HEK293T (cell line): ENCODE measurements at regions not wholly inside any gene's neighbourhood (a gene's known extent, or its start where the extent isn't known, plus 50 kb on each side); places are given as distances from the start of the nearest gene placed in this dataset.

ENCODE experiments used
- ARNT ChIP-seq: fragments of 450-650 bp; IDR thresholded peaks from 2 replicates; pipeline ENCODE4 v1.6.1; 2017; ENCODE audit warnings: mild to moderate bottlenecking
- CTBP1 ChIP-seq: fragments of 450-650 bp; IDR thresholded peaks from 2 replicates; pipeline ENCODE4 v1.6.1; 2016; ENCODE audit warnings: borderline replicate concordance
- ELF4 ChIP-seq: fragments of 450-650 bp; IDR thresholded peaks from 2 replicates; pipeline ENCODE4 v1.6.1; 2017; ENCODE audit warnings: antibody characterized with exemption
- FOXK2 ChIP-seq: fragments of 450-650 bp; IDR thresholded peaks from 2 replicates; pipeline ENCODE4 v1.6.1; 2016; ENCODE audit warnings: mild to moderate bottlenecking
- FOXM1 ChIP-seq: fragments of 450-650 bp; IDR thresholded peaks from 2 replicates; pipeline ENCODE4 v1.6.1; 2017; ENCODE audit warnings: mild to moderate bottlenecking, borderline replicate concordance
- L3MBTL2 ChIP-seq: fragments of 450-650 bp; conservative IDR thresholded peaks from 2 replicates; pipeline ENCODE4 v1.6.1; 2016; ENCODE audit warnings: mild to moderate bottlenecking
- LEF1 ChIP-seq: fragments of 450-650 bp; IDR thresholded peaks from 2 replicates; pipeline ENCODE4 v1.6.1; 2017; ENCODE audit warnings: mild to moderate bottlenecking, borderline replicate concordance
- SP1 ChIP-seq: fragments of 450-650 bp; IDR thresholded peaks from 2 replicates; pipeline ENCODE4 v1.6.1; 2017
- SUZ12 ChIP-seq: fragments of 450-650 bp; IDR thresholded peaks from 2 replicates; pipeline ENCODE4 v1.6.1; 2016; ENCODE audit warnings: mild to moderate bottlenecking
- TARDBP ChIP-seq: fragments of 450-650 bp; IDR thresholded peaks from 2 replicates; pipeline ENCODE4 v1.6.1; 2016
- ZNF384 ChIP-seq: fragments of 450-650 bp; IDR thresholded peaks from 2 replicates; pipeline ENCODE4 v1.6.1; 2016
- TF ChIP-seq, protein P1 (sequence below): fragments of 450-650 bp; IDR thresholded peaks from 2 replicates; pipeline ENCODE4 v1.6.1; 2016

GRCh38 chr7:85764034-85764433 is 577.2 kb upstream of the SEMA3D start:
- TF ChIP-seq LEF1 (no peak), ARNT (no peak), L3MBTL2 (no peak), TARDBP (no peak), FOXM1 (no peak), SP1 (no peak), CTBP1 (no peak), ELF4 (no peak), ZNF384 (no peak), SUZ12 (no peak), FOXK2 (no peak)
- TF ChIP-seq, protein P1, sequence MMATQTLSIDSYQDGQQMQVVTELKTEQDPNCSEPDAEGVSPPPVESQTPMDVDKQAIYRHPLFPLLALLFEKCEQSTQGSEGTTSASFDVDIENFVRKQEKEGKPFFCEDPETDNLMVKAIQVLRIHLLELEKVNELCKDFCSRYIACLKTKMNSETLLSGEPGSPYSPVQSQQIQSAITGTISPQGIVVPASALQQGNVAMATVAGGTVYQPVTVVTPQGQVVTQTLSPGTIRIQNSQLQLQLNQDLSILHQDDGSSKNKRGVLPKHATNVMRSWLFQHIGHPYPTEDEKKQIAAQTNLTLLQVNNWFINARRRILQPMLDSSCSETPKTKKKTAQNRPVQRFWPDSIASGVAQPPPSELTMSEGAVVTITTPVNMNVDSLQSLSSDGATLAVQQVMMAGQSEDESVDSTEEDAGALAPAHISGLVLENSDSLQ = no peak
